NT2/D1 (cell line): ENCODE measurements at regions not wholly inside any gene's neighbourhood (a gene's known extent, or its start where the extent isn't known, plus 50 kb on each side); places are given as distances from the start of the nearest gene placed in this dataset.

Source experiments
- DNase-seq: peaks from one replicate; pipeline ENCODE4 v3.0.0-alpha.2; 2011; ENCODE audit warnings: low read depth, low spot score
- H3K27me3 ChIP-seq: 2 replicates; pipeline ENCODE4 v1.6.0; 2011; ENCODE audit warnings: mild to moderate bottlenecking; ENCODE audit not compliant: insufficient read length, insufficient read depth
- H3K36me3 ChIP-seq: 2 replicates; pipeline ENCODE4 v1.6.1; 2011; ENCODE audit warnings: mild to moderate bottlenecking, low read length, mixed read lengths; ENCODE audit not compliant: insufficient read depth, insufficient read length
- H3K4me1 ChIP-seq: 2 replicates; pipeline ENCODE4 v1.5.1; 2011; ENCODE audit not compliant: insufficient read depth, insufficient read length
- H3K4me3 ChIP-seq: 2 replicates; pipeline ENCODE4 v1.5.1; 2011; ENCODE audit warnings: low read depth; ENCODE audit not compliant: insufficient read length
- H3K9ac ChIP-seq: 2 replicates; pipeline ENCODE4 v1.6.0; 2011; ENCODE audit warnings: low read depth; ENCODE audit not compliant: insufficient read length
- H3K9me3 ChIP-seq: 2 replicates; pipeline ENCODE4 v1.5.1; 2011; ENCODE audit warnings: mild to moderate bottlenecking, low read length; ENCODE audit not compliant: insufficient read depth
- SUZ12 ChIP-seq: IDR thresholded peaks from 2 replicates; pipeline ENCODE4 v1.6.1; 2011; ENCODE audit not compliant: insufficient read length, insufficient read depth; ENCODE audit errors: extremely low read depth
- YY1 ChIP-seq: IDR thresholded peaks from 2 replicates; pipeline ENCODE4 v1.6.1; 2011; ENCODE audit not compliant: insufficient read length, insufficient read depth
- ZNF274 ChIP-seq: IDR thresholded peaks from 2 replicates; pipeline ENCODE4 v1.6.1; 2011; ENCODE audit warnings: mild to moderate bottlenecking, low read depth, low read length

- no peak for TF ChIP-seq ZNF274
- TF ChIP-seq SUZ12 = no peak
- no peak for TF ChIP-seq YY1
- H3K9me3 ChIP-seq = no peaks in the 10 kb centered on the region; the same call in 1 of the 2 replicates
Observed at GRCh38 chr6:165186041-165186440, 123.4 kb downstream of the C6orf118 start.

DNA sequence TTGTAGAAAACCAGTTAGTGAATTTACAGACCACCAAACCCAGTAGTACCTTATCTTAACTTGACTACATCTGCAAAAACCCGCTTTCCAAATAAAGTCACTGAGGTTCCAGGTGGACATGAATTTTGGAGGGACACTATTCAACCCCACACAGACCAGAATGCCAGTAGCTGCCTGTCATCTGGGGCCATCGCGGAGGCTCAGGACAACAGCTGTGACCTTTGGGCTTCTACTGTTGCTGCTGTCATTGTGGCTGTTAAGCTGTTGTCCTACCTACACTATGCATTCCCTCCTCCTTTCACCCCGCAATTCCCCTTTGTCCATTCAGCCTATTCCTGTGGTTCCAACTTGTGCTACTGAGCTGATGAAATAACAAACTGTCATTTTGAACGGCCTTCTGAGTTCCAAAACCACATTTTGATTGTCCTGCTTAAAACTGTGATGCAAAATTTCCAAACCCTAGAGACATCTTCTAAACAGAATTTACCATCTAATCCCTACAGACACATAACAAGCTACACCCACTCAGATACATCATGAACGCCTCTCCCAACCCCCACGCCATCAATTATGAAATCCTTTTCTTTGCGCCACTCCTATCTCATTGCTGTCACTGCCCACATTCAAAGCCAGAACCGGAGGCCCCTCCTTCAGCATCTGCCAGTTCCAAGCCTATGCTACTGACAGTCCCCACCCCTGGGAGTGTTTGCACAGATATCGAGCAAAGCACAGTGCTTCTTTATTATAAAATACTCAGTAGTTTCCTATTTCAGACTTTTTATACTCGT lies 125.0 kb downstream of the C6orf118 start:
- no peaks in the 10 kb centered on the region for H3K36me3 ChIP-seq
- H3K4me3 ChIP-seq = no peak overlapping the region
- H3K27me3 ChIP-seq = no peaks in the 10 kb centered on the region
- H3K4me1 ChIP-seq = no peaks in the 10 kb centered on the region
- no peak for TF ChIP-seq SUZ12
- TF ChIP-seq YY1 = no peak
- no peak for TF ChIP-seq ZNF274
- DNase-seq = no peak
- no peaks in the 10 kb centered on the region; the same call in 1 of the 2 replicates for H3K9me3 ChIP-seq
- H3K9ac ChIP-seq = no peak overlapping the region

More at GRCh38 chr6:165186041-165186440, 123.4 kb downstream of the C6orf118 start:
- DNase-seq = no peak
- Histone ChIP-seq H3K4me3 (no peak overlapping the region), H3K4me1 (no peaks in the 10 kb centered on the region), H3K27me3 (no peaks in the 10 kb centered on the region), H3K9ac (no peak overlapping the region), H3K36me3 (no peaks in the 10 kb centered on the region)

DNA sequence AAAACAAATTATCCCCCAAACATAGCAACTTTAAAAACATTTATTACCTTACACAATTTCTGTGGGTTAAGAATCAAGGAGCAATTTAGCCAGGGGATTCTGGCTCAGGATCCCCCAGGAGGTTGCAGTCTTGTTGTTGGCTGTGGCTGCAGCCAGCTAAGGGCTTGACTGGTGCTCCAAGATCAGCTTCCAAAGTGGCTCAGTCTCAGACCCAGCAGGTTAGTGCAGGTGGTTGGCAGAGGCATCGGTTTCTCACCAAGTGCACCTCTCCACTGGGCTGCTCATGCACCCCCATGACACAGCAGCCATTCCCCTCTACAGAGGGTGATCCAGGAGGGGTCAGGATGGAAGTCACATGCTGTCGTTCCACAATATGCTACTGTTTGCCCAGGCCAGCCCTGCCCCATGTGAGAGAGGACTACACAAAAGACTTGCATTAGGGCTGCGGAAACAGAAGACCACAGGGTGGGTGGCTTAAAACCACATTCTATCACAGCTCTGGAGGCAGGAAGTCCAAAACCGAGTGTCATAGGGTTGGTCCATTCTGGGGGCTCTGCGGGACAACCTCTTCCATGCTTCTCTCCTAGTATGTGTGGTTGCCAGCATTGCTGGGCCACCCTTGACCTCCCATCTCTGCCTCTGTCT lies 125.8 kb downstream of the C6orf118 start:
- Histone ChIP-seq H3K9ac (no peak overlapping the region), H3K27me3 (no peaks in the 10 kb centered on the region), H3K4me1 (no peaks in the 10 kb centered on the region), H3K9me3 (no peaks in the 10 kb centered on the region; the same call in 1 of the 2 replicates), H3K36me3 (no peaks in the 10 kb centered on the region), H3K4me3 (no peak overlapping the region)
- no peak for DNase-seq
- TF ChIP-seq ZNF274 (no peak), YY1 (no peak), SUZ12 (no peak)

DNA sequence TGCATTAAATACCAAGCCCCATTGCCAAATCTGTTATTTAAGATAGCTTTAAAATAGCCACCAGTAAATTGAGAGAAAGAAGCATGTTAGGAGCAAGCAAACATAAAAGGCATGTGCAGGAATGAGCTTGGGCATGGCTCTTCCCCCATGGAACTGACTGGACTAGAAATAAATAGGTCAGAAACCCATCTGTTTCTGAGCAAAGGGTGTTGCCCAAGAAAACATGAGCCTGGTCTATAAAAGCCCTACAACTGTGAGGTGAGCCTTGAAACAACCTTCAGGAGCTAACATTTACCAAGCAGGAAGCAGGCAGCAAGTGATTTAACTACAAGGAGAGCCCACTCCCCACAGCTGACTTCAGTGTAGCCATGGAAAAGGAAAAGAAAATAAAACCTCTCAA lies 126.3 kb downstream of the C6orf118 start:
- Histone ChIP-seq H3K9ac (no peak overlapping the region), H3K4me1 (no peaks in the 10 kb centered on the region), H3K36me3 (no peaks in the 10 kb centered on the region), H3K27me3 (no peaks in the 10 kb centered on the region), H3K9me3 (no peaks in the 10 kb centered on the region; the same call in 1 of the 2 replicates), H3K4me3 (no peak overlapping the region)
- no peak for TF ChIP-seq SUZ12
- TF ChIP-seq YY1 = no peak
- no peak for TF ChIP-seq ZNF274
- no peak for DNase-seq

- no peaks in the 10 kb centered on the region; the same call in 1 of the 2 replicates for H3K9me3 ChIP-seq
- DNase-seq = no peak
- H3K9ac ChIP-seq = no peak overlapping the region
- no peak overlapping the region for H3K4me3 ChIP-seq
- no peaks in the 10 kb centered on the region for H3K4me1 ChIP-seq
- no peaks in the 10 kb centered on the region for H3K36me3 ChIP-seq
- TF ChIP-seq ZNF274 = no peak
- no peak for TF ChIP-seq SUZ12
- no peak for TF ChIP-seq YY1
- no peaks in the 10 kb centered on the region for H3K27me3 ChIP-seq
Observed at GRCh38 chr6:165181951-165182414, 127.4 kb downstream of the C6orf118 start.

DNA sequence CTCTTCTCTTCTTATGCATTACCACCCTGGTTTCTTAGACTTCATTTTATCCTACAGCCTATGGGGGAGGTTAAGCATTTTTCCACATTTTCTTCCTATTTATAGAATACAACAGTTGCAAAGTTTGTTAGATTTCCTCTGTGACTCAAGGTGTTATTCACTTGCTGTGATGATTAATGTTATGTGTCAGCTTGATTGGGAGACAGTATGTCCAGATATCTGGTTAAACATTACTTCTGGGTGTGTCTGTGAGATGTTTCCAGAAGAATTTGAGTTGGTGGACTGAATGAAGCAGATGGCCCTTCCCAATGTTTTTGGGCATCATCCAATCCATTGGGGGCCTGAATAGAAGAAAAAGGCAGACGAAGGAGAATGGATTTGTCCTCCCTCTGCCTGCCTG lies 131.3 kb downstream of the C6orf118 start:
- DNase-seq = no peak
- Histone ChIP-seq H3K27me3 (no peaks in the 10 kb centered on the region), H3K9ac (no peak overlapping the region), H3K4me3 (no peak overlapping the region), H3K4me1 (no peaks in the 10 kb centered on the region), H3K9me3 (no peaks in the 10 kb centered on the region; the same call in 1 of the 2 replicates), H3K36me3 (no peaks in the 10 kb centered on the region)
- TF ChIP-seq YY1 (no peak), SUZ12 (no peak), ZNF274 (no peak)

GRCh38 chr6:165173484-165173883 lies 135.9 kb downstream of the C6orf118 start:
- no peak for TF ChIP-seq YY1
- TF ChIP-seq SUZ12 = no peak
- no peak for TF ChIP-seq ZNF274
- no peaks in the 10 kb centered on the region for H3K9me3 ChIP-seq
- DNase-seq = no peak
- H3K4me3 ChIP-seq = no peak overlapping the region
- H3K9ac ChIP-seq = no peak overlapping the region
- no peaks in the 10 kb centered on the region for H3K4me1 ChIP-seq
- H3K36me3 ChIP-seq = no peaks in the 10 kb centered on the region
- H3K27me3 ChIP-seq = no peaks in the 10 kb centered on the region
